Fibroblast of villous mesenchyme (primary cell): ENCODE measurements at regions not wholly inside any gene's neighbourhood (a gene's known extent, or its start where the extent isn't known, plus 50 kb on each side); places are given as distances from the start of the nearest gene placed in this dataset.

Experiments
- DNase-seq: peaks from one replicate; pipeline ENCODE4 v3.0.0-alpha.2; 2010; ENCODE audit warnings: low read depth
- H3K4me3 ChIP-seq: 2 replicates; pipeline ENCODE4 v1.5.1; 2011; ENCODE audit warnings: low read depth, mild to moderate bottlenecking, low read length
- CTCF ChIP-seq: IDR thresholded peaks from 2 replicates; pipeline ENCODE4 v1.5.1; 2012; ENCODE audit warnings: low read depth, mild to moderate bottlenecking, low read length; ENCODE audit not compliant: insufficient read depth

DNA sequence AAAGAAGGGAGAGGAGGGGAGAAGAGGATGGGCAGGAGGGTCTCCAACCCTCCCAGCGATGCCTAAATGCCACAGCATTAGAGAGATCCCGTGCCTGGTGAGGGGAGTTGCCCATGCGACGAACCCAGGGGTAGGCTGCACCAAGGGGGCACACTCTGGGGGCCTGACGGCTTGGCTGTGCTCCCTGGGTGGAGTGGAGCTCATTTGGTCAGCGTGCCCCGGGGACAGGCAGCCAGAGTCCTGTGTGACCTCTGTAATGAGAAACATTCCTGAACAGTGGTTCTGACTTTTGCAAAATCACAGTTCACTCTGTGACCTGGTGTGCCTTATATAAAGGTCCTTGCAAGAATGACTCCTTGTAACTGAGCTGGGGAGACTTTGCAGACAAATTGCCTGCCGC, 205.0 kb upstream of the N4BP1 start:
- no peak for DNase-seq
- no peak overlapping the region for H3K4me3 ChIP-seq
- no peak for TF ChIP-seq CTCF

DNA sequence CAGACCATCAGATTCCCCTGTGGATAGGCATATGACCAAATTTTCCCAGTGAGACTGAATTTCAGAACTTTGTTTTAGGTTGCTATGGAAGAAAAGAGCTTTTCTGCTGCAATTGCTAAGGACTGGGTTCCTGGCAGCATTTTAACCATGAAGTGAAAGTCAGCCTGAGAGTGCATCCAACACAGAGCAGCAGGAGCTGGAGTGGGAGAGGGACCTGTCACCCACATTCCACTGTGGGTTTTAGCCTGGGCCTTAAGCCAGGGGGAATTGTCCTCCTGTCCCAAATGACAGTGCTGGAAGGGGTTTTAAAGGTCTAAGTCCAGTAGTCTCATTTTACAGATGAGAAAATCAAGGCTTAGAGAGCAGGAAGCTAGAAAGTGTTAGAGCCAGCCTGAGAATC, 203.5 kb upstream of the N4BP1 start:
- no peak for DNase-seq
- no peak for TF ChIP-seq CTCF
- H3K4me3 ChIP-seq = no peak overlapping the region

DNA sequence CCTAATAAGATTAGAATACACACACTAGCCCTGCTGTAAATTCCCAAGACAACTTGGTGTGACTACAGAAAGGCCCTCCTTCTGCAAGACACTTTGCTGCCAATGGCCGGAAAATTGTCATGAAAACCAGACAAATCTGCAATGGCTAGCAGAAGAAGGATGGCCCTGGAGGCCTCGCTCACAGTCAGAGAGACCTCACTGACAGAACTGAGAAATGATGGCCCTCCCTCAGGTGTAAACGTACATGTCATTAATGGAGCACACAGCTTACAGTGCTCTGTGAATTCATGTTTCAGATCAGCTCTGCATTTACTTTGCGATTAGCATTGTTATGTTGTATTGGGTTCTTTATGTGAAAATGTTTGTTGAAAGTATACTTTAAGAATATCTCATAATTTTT, 202.9 kb upstream of the N4BP1 start:
- TF ChIP-seq CTCF = no peak
- H3K4me3 ChIP-seq = no peak overlapping the region

GRCh38 chr16:48811478-48811877, 201.5 kb upstream of the N4BP1 start:
- DNase-seq = no peak
- no peak overlapping the region for H3K4me3 ChIP-seq
- TF ChIP-seq CTCF = no peak

More for the DNA sequence above, 202.9 kb upstream of the N4BP1 start:
- DNase-seq = no peak

GRCh38 chr16:48810803-48811453, 200.9 kb upstream of the N4BP1 start:
- TF ChIP-seq CTCF = no peak

GRCh38 chr16:48810436-48810802, 200.4 kb upstream of the N4BP1 start:
- H3K4me3 ChIP-seq = no peak overlapping the region
- no peak for TF ChIP-seq CTCF
- no peak for DNase-seq

More at GRCh38 chr16:48810803-48811453, 200.9 kb upstream of the N4BP1 start:
- H3K4me3 ChIP-seq = no peak overlapping the region
- DNase-seq = no peak

DNA sequence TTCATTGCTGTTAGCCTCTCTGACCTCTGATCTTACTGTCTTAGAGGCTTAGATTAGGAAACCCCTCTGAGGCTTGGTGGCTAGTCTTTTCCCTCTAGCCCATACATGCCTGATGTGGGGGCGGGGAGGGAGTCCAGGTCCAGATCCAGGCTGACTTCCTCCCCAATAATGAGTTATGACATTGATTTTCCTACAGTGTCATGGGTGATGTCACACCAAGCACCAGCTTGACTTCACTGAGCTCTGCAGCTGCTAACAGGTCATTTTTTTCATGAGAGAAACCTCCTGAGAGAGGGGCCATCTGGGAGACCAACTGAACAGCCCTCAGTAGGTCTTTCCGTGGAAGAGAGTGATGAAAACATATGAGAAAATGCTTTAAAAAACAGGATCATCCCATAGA, 180.2 kb upstream of the N4BP1 start:
- no peak for TF ChIP-seq CTCF
- no peak for DNase-seq
- no peak overlapping the region for H3K4me3 ChIP-seq
